ENCODE measurements at regions not wholly inside any gene's neighbourhood (a gene's known extent, or its start where the extent isn't known, plus 50 kb on each side); places are given as distances from the start of the nearest gene placed in this dataset.
"Not testable (repeated sequence)": the region's sequence is repeated elsewhere in the genome, so short reads cannot be mapped to it uniquely, and the experiment has no call there.

GRCh38 chr4:85128246-85129204 lies 162.0 kb upstream of the WDFY3 start:
- ChIA-PET POLR2A (ENCODE audit: low non-redundant PET) (interaction anchor here (0.6 kb wide), 1 partner anchor 36 kb away, joined by 3 read pairs; no protein-coding TSS in a partner anchor), CTCF (no interaction called here)
- no TSS peak for BruUV-seq (replicated peaks)
- no peaks in the 10 kb centered on the region for H3K36me3 ChIP-seq (ENCODE audit: insufficient read depth, low read length, poor library complexity, severe bottlenecking)
- H3K27me3 ChIP-seq (replicated peaks; ENCODE audit: insufficient read depth, low read depth, low read length, poor library complexity), result no peaks in the 10 kb centered on the region
- DNase-seq (ENCODE audit: low spot score), result no peak
- no peak overlapping the region for H3K4me3 ChIP-seq (ENCODE audit: low read depth, low read length, poor library complexity, severe bottlenecking)
- intact Hi-C loops (cut with micrococcal nuclease; ENCODE audit: unreplicated experiment), result no loop called here
- TF ChIP-seq EZH2 (IDR thresholded peaks at IDR 0.05; ENCODE audit: borderline replicate concordance, low read depth, low read length, poor library complexity, severe bottlenecking), result no peak
- no peak for TF ChIP-seq CTCF (conservative IDR thresholded peaks at IDR 0.05; ENCODE audit: low read depth, low read length)
- H3K4me1 ChIP-seq (ENCODE audit: insufficient read depth, low read length, poor library complexity, severe bottlenecking), result no peaks in the 10 kb centered on the region
- H3K9me3 ChIP-seq (ENCODE audit: low read depth, low read length, poor library complexity, severe bottlenecking), result no peaks in the 10 kb centered on the region
- no peak overlapping the region for H3K27ac ChIP-seq (ENCODE audit: low read depth, low read length, poor library complexity, severe bottlenecking)

- CTCF ChIA-PET; DNase-seq (ENCODE audit: low spot score); intact Hi-C loops (cut with micrococcal nuclease; ENCODE audit: unreplicated experiment); H3K36me3 ChIP-seq (ENCODE audit: insufficient read depth, low read length, poor library complexity, severe bottlenecking); H3K4me3 ChIP-seq (ENCODE audit: low read depth, low read length, poor library complexity, severe bottlenecking); BruUV-seq (replicated peaks); H3K4me1 ChIP-seq (ENCODE audit: insufficient read depth, low read length, poor library complexity, severe bottlenecking); H3K9me3 ChIP-seq (ENCODE audit: low read depth, low read length, poor library complexity, severe bottlenecking); H3K27me3 ChIP-seq (replicated peaks; ENCODE audit: insufficient read depth, low read depth, low read length, poor library complexity); H3K27ac ChIP-seq (ENCODE audit: low read depth, low read length, poor library complexity, severe bottlenecking): not testable (repeated sequence)
- POLR2A ChIA-PET (ENCODE audit: low non-redundant PET), result interaction anchor here (0.6 kb wide), 1 partner anchor 37 kb away, joined by 3 read pairs; no protein-coding TSS in a partner anchor
Observed at GRCh38 chr4:85129354-85130125, 163.1 kb upstream of the WDFY3 start.

- POLR2A ChIA-PET (ENCODE audit: low non-redundant PET), result no interaction called here
- Histone ChIP-seq H3K9me3 (ENCODE audit: low read depth, low read length, poor library complexity, severe bottlenecking) (no peaks in the 10 kb centered on the region), H3K4me3 (ENCODE audit: low read depth, low read length, poor library complexity, severe bottlenecking) (no peak overlapping the region), H3K27me3 (replicated peaks; ENCODE audit: insufficient read depth, low read depth, low read length, poor library complexity) (no peaks in the 10 kb centered on the region), H3K4me1 (ENCODE audit: insufficient read depth, low read length, poor library complexity, severe bottlenecking) (no peaks in the 10 kb centered on the region), H3K27ac (ENCODE audit: low read depth, low read length, poor library complexity, severe bottlenecking) (no peak overlapping the region), H3K36me3 (ENCODE audit: insufficient read depth, low read length, poor library complexity, severe bottlenecking) (no peaks in the 10 kb centered on the region)
- intact Hi-C loops (cut with micrococcal nuclease; ENCODE audit: unreplicated experiment), result no loop called here
- TF ChIP-seq CTCF (conservative IDR thresholded peaks at IDR 0.05; ENCODE audit: low read depth, low read length) (no peak), EZH2 (IDR thresholded peaks at IDR 0.05; ENCODE audit: borderline replicate concordance, low read depth, low read length, poor library complexity, severe bottlenecking) (no peak)
- BruUV-seq (replicated peaks), result no TSS peak
- CTCF ChIA-PET, result no interaction called here
- no peak for DNase-seq (ENCODE audit: low spot score)
Observed at GRCh38 chr4:85132117-85132516, 165.6 kb upstream of the WDFY3 start.
